DMS153 treated with DMSO at 0.1 percent for 48 hours (cell line): ENCODE measurements at regions not wholly inside any gene's neighbourhood (a gene's known extent, or its start where the extent isn't known, plus 50 kb on each side); places are given as distances from the start of the nearest gene placed in this dataset.
"Not testable (repeated sequence)": the region's sequence is repeated elsewhere in the genome, so short reads cannot be mapped to it uniquely, and the experiment has no call there.

Source experiments
- DNase-seq: peaks from one replicate; lab custom pipeline; 2025; ENCODE audit not compliant: unreplicated experiment; lab: John Stamatoyannopoulos, UW

- not testable (repeated sequence) for DNase-seq
Observed at GRCh38 chr12:88667615-88668014, 87.3 kb upstream of the KITLG start.

- no peak for DNase-seq
Observed at GRCh38 chr12:88665071-88665470, 84.8 kb upstream of the KITLG start.

- DNase-seq, result no peak
Observed at GRCh38 chr12:88662961-88663360, 82.7 kb upstream of the KITLG start.

GRCh38 chr12:88662093-88662492, 81.8 kb upstream of the KITLG start:
- DNase-seq, result no peak

GRCh38 chr12:88658009-88658408, 77.7 kb upstream of the KITLG start:
- DNase-seq, result no peak

GRCh38 chr12:88650715-88651114, 70.4 kb upstream of the KITLG start:
- no peak for DNase-seq

GRCh38 chr12:88648625-88649024, 68.4 kb upstream of the KITLG start:
- DNase-seq, result no peak

GRCh38 chr12:88646824-88647223, 66.6 kb upstream of the KITLG start:
- DNase-seq, result no peak

- DNase-seq, result no peak
Observed at GRCh38 chr12:88645816-88646215, 65.5 kb upstream of the KITLG start.

GRCh38 chr12:88644946-88645702, 64.9 kb upstream of the KITLG start:
- DNase-seq, result no peak

GRCh38 chr12:88643685-88644084, 63.4 kb upstream of the KITLG start:
- DNase-seq, result no peak

GRCh38 chr12:88642675-88643431, 62.6 kb upstream of the KITLG start:
- no peak for DNase-seq

- no peak for DNase-seq
Observed at GRCh38 chr12:88638966-88639760, 58.9 kb upstream of the KITLG start.

GRCh38 chr12:88638388-88638787, 58.1 kb upstream of the KITLG start:
- no peak for DNase-seq

GRCh38 chr12:88634008-88634407, 53.7 kb upstream of the KITLG start:
- DNase-seq, result no peak

- no peak for DNase-seq
Observed at GRCh38 chr12:88633312-88633711, 53.0 kb upstream of the KITLG start.

- DNase-seq, result no peak
Observed at GRCh38 chr12:88630561-88630960, 50.3 kb upstream of the KITLG start.
